GM13977 (cell line): ENCODE measurements at regions not wholly inside any gene's neighbourhood (a gene's known extent, or its start where the extent isn't known, plus 50 kb on each side); places are given as distances from the start of the nearest gene placed in this dataset.
"Not testable (repeated sequence)": the region's sequence is repeated elsewhere in the genome, so short reads cannot be mapped to it uniquely, and the experiment has no call there.

ENCODE experiments used
- DNase-seq: peaks from one replicate; pipeline ENCODE4 v3.0.0; 2012; ENCODE audit warnings: low spot score
- CTCF ChIP-seq: IDR thresholded peaks from 2 replicates; pipeline ENCODE4 v1.5.1; 2012; ENCODE audit warnings: mild to moderate bottlenecking, control low read depth; ENCODE audit not compliant: insufficient read depth; ENCODE audit errors: extremely low read depth, missing control alignments
- in situ Hi-C: fragments of 300-500 bp; cut with MboI; formaldehyde crosslinking; loops from one replicate; pipeline ENCODE4 v1.12.0; 2022; ENCODE audit warnings: low sequenced_read_pairs, low pct_unique_long_range_greater_than_20kb, mixed read lengths, inconsistent platforms; ENCODE audit not compliant: unreplicated experiment

DNA sequence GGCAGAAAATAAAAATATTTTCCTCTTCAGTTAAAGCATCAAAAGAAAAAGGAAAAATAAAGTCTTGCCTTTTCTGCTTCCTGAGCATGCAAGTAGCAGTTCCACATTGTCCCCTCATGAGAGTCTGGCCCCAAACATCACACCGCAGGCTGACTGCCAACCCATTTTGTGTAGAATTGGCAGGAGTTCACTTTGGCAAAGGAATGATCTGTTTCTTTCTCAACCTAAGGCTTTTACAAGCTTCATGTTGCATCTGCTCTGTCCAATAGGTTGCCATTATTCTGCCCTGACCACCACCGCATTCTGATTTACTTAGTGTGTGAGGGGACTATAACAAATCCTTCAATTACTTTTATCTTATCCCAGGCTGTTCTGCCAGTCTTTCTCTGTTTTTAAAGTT, 249.5 kb downstream of the ISL1 start:
- in situ Hi-C loops, result no loop called here
- no peak for DNase-seq
- TF ChIP-seq CTCF, result no peak

GRCh38 chr5:51636973-51637372, 253.7 kb downstream of the ISL1 start:
- in situ Hi-C loops, DNase-seq: not testable (repeated sequence)

DNA sequence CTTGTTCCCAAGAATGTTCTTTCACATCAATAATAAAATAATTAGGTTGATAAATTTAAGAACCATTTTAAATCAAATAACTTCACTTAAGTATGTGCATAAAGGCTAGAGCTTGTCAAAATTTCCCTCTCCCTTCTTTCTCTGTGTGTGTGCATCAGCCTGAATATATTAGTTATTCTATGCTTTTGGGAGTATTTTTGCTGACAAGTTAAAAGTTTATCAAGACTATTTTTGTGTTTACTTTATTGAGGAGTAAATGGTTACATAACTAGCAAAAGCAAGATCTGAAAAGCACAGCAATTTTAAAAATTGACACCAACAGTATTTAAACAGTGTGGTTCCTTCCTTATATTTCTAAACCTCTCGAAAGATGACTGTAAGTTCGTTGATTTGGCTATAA, 261.7 kb downstream of the ISL1 start:
- DNase-seq, result no peak
- no peak for TF ChIP-seq CTCF
- in situ Hi-C loops, result no loop called here

DNA sequence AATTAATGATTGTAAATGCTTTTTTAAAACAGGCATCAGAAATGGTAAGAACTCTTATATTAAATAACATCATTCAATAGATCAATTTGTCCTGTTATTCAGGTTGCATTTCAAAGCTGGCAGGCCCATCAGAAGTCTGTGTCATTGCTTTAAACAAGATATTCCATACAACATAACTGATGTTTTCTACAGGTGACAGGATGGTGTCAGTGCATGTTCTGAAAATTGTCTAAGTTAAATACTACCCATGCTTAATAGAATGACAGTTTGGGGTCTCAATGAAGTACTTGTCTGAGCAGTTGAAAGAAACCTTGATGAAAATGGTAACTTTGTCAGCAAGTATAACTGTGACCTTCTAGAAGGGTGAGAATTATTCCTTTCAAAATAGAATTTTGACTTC, 263.2 kb downstream of the ISL1 start:
- no peak for TF ChIP-seq CTCF
- DNase-seq, result no peak
- in situ Hi-C loops, result no loop called here

DNA sequence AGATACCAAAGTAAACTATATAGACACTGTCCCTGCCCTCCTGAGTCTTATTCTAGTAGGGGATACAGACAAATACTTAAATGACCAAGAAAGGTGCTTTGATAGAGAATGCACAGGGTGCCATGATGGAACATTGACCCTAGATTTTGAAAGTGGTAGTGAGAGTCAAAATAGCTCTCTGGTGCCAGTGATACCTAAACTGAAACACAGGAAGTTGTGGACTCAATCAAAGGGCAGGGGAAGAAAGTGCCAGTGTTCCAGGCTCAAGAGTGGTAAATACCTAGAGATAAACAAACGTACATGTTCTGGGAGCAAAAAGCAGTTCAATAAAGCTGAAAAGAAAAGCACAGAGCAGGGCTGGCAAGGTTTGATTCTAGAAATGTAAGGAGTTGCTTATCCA, 267.6 kb downstream of the ISL1 start:
- no peak for TF ChIP-seq CTCF
- in situ Hi-C loops, result no loop called here
- DNase-seq, result no peak

DNA sequence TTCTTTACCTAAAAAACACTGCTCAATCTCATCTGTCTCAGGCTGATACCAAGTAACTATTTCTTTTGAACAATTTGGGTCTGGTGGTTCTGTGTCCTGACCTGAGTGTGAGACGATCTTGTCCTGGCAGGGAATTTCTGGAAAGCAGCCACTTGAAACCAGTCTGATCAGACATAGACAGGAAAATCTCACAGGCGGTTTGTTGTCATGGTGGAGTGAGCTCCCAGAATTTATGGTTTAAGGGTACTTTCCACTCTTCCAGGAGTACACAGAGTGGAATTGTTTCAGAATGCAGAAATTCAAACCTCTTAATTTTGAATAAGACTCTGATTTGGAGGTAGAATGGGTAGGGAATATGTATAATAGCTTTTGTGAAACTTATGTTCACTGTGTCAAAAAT, 268.2 kb downstream of the ISL1 start:
- TF ChIP-seq CTCF, result no peak
- no peak for DNase-seq
- in situ Hi-C loops, result no loop called here

- no peak for DNase-seq
- no peak for TF ChIP-seq CTCF
Measured at GRCh38 chr5:51651889-51652288, 268.6 kb downstream of the ISL1 start.

More at GRCh38 chr5:51651889-51652288, 268.6 kb downstream of the ISL1 start:
- in situ Hi-C loops, result no loop called here
